HG03521 (cell line): ENCODE measurements at regions not wholly inside any gene's neighbourhood (a gene's known extent, or its start where the extent isn't known, plus 50 kb on each side); places are given as distances from the start of the nearest gene placed in this dataset.

Experiments used
- ATAC-seq: cut with Tn5 transposase; IDR thresholded peaks from one replicate; pipeline ENCODE4 v1.9.1; 2021; ENCODE audit warnings: mild to moderate bottlenecking, moderate library complexity; ENCODE audit not compliant: unreplicated experiment

GRCh38 chr5:8756498-8757084 is 789.3 kb downstream of the SEMA5A start:
- ATAC-seq: no peak

DNA sequence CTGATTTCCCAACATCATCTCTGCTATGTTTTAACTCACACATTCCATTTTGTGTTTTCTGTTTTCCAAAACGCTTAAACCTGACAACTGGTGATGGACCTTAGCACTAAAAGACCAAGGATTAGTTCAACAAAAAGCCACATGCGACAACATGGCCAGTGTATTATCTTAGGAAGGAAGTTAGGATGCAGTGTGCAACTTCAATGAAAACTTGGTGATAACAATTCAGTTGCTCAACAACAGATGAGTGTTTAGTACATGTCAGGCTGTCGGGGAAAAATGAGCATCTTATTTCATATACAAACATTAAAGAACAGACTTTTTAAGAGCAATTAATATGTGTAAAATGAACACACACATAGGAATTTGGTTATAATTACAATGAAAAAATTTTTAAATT is 780.0 kb downstream of the SEMA5A start:
- ATAC-seq: no peak

DNA sequence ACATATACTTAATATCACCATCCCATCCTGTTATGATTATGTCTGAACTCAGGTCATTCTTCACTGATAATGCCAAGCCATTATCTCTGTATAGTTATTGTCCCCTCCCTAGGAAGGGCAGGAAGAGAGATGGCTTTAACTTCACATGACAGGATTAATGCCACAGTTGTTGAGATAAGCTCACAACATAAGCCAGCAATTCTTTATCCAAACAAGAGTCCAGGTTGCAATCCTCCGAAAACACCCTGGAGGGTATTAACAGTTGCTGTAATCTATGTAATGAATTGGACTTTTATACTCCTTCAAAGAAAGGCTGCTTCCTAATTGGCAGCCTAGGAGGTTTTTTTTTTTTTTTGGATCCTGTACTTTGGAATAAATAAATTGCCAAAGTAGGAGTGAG is 779.4 kb downstream of the SEMA5A start:
- no peak for ATAC-seq

DNA sequence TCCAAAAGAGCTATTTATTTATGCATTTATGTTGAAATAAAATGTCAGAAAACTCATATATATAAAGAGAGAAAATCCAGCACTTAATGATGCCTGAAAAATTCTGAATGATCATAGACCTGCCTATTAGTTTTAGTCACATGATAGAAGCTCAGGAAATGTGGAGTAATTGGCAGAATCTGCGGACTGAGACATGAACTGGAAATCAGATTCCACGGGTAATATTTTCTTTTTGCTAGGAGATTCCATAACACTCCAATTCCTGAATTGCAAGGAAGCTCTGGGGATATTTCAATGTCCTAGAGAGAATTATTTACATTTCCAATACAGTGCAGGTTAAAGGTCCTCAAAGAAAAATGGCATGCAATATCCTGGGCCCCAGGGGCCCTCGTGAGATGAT is 778.8 kb downstream of the SEMA5A start:
- no peak for ATAC-seq

DNA sequence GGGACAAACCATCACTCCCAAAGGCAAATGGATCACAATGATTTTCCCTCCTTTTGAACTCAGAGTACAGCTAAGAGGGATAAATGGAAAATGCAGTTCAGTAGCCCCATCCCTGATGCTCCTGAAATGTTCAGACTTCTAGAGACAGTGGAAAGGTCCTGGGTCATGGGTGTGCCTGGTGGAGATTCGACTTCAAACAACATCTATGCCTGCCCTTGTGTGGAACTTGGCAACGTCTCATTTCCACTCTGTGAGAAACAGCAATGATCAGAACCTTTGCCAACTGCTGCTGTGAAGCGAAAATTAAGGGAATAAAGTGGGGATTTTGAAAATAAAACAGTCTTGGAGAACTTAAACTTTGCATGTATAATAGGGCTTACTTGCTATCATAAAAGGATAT is 778.1 kb downstream of the SEMA5A start:
- no peak for ATAC-seq

DNA sequence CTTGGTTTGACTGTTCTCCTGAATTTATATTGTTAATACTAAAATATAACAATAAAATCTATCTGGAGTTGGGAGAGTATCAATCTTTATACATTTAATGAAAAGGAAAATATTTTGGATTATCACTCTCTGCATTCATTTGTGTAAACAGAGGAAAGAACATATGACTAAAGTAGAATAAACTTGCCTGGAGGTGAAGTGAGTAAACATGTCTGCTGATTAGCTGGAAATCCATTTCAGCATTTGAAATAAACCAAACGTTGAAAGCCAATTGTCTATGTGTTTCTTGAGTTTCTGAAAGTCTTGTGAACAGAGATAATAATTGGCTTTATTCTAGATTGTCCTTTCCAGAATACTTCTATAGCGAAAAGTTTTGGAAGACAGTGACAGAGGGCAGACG is 776.2 kb downstream of the SEMA5A start:
- ATAC-seq: no peak

- no peak for ATAC-seq
Observed at GRCh38 chr5:8770431-8770830, 775.4 kb downstream of the SEMA5A start.

DNA sequence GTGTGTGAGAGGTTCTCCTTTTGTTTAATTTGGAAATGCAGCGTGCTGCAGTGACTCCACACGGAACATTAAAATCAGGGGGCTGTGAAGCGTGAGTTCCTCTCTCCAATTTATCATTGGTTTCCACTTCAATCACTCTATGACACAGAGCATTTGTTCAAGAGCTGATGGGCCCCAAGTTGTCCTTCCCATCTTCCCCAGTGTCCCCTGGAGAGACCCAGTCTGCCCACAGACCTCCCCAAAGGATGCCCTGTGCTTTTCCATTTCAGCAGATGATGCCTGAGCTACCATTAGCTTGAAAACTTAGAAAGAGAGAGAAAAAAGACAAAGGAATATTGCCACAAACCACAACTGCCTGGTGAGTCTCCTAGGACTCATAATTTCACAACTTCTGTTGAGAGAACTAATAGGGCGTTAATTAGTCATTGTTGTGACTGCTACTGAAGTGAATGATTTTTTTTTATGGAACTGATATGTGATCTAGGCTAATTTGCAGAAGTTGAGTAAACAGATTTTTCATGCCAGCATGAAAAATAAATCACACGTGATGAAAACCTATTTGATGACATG is 772.7 kb downstream of the SEMA5A start:
- no peak for ATAC-seq

DNA sequence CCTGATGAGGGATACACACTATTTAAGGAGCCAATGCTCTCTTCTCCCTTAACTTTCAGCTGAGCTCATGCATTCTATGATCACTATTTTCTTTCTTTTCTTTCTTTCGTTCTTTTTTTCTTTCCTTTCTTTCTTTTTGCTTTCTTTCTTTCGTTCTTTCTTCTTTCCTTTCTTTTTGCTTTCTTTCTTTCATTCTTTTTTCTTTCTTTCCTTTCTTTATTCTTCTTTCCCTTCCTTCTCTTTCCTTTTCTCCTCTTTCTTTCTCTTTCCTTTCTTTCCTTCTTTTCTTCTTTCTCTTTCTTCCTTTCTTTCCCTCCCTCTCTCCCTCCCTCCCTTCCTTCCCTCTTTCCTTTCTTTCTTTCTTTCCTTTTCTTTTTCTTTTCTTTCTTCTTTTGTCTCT is 761.2 kb downstream of the SEMA5A start:
- no peak for ATAC-seq

DNA sequence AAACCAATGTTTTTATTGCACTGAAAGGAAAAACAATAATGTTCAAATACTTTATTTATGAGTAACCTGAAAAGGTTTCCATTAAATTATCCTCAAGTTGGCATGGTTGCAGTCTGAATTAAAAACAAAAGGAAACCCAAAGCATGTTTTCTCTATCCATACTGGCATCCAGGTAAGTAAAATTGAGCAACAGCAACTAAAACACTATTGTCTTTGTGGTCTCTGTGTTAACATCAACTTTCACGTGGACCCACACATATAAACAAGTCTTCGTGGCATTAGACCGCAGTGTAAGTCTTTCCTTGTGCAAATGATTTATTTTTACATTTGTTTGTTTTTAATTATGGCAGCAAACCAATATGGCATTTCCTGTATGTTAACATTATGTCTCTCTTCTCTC is 757.6 kb downstream of the SEMA5A start:
- no peak for ATAC-seq

GRCh38 chr5:8805653-8806052 is 740.2 kb downstream of the SEMA5A start:
- ATAC-seq: no peak

DNA sequence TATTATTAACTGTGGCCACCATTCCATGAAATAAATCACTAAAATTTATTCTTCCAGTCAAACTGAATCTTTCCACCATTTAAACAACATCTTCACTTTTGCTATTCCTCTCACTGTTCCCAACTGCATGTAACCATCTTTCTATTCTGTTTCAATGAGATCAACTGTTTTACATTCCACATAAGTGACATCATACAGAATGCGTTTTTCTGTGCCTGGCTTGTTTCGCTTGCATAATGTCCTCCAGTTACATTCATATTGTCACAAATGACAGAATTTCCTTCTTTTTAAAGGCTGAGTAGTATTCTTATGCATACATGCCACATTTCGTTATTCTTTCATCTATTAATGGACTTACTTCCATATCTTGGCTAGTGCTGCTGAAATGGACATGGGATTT is 738.2 kb downstream of the SEMA5A start:
- no peak for ATAC-seq

DNA sequence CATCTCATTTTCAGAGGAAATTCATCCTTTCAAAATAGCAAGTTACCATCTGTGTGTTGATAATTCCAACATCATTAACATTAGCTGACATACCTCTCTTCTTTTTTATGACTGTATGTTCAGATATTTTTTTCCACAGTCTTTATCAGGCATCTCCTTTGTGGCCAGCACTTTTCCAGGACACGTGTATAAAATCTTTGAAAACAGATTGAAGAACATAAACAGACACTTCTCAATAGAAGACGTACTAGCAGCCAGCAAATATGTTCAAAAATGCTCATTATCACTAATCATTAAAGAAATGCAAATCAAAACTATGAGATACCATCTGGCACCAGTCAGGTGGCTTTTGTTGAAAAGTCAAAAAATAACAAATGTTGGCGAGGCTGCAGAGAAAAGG is 734.3 kb downstream of the SEMA5A start:
- ATAC-seq: no peak

- ATAC-seq: no peak
Observed at GRCh38 chr5:8813180-8813579, 732.7 kb downstream of the SEMA5A start.

DNA sequence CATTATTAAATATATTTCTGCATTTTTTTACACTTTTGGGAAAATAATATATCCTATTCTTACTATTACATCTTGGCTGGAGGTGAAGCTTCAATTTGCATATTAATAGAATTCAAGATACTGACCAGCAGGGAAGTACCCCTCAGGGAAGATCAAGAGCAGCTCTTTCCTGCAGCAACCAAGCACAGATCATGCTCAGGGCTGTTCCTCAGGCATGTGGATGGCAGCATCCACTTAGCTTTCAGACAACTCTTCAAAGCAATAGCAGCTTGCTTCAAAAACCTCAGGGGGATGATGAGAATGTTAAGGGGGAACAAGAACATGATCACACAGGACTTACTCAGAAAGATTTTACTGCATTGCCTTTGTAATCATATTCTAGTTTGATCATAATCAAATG is 731.8 kb downstream of the SEMA5A start:
- no peak for ATAC-seq

GRCh38 chr5:8824371-8824770 is 721.5 kb downstream of the SEMA5A start:
- no peak for ATAC-seq

DNA sequence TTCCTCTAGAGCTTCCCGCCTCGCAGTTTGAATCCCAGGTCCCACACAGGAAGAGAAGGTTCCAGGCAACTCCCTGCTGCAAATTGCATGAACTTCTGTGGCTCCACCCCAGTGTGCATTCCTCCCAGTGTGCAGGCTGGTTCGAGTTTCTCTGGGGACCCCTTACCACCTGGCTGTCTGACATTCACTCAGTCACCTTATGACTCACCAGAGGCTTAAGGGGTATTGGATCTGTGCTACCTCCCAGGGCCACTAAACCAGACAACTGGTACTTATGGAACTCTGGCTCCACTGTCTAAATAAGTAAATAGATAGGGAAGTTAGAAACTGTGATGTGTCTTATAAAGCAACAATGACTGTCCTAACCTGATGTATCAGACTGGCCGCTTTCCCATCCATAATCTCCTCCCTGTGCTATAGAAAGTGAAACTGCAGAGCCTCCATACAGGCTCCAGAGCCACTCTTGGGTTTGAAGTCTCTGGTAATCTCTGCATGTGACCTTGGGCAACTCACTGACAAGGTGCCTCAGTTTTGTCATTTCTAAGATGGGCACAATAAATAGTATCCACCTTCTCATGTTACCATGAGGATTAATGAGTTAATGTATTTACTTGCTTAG is 720.6 kb downstream of the SEMA5A start:
- no peak for ATAC-seq

- ATAC-seq: no peak
Observed at GRCh38 chr5:8826508-8826907, 719.4 kb downstream of the SEMA5A start.

- ATAC-seq: no peak
Observed at GRCh38 chr5:8827696-8828095, 718.2 kb downstream of the SEMA5A start.

DNA sequence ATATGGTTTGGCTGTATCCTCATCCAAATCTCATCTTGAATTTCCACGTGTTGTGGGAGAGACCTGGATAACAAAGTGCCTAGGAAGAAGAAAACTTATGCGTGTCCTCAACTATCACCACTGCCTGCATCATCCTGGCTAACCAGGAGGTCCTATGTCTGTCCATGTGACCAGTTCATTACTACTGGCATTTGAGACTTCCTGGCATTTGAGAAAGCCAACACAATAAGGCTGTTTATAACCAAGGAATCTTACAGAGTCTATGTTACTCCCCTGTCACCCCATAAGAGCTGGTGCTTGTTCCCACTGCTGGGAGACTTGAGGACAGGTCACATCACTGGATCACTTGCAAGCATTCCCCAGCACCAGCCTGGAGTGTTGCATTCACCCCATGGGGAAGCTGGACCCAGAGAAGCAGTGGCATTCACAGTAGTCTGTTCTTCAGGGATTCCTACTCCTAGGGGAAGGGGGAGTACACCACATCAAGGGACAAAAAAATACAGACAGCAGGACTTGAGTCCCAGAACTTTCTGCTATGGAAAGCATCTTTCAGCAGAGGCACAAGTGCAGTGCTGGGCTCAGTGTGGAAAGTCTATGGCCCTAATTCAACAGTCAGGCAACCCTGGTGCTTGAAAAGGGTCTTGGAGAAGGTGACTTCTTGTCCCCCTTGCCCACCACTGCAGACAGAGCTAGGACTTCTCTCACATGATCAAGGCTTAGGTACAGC is 717.1 kb downstream of the SEMA5A start:
- ATAC-seq: no peak

DNA sequence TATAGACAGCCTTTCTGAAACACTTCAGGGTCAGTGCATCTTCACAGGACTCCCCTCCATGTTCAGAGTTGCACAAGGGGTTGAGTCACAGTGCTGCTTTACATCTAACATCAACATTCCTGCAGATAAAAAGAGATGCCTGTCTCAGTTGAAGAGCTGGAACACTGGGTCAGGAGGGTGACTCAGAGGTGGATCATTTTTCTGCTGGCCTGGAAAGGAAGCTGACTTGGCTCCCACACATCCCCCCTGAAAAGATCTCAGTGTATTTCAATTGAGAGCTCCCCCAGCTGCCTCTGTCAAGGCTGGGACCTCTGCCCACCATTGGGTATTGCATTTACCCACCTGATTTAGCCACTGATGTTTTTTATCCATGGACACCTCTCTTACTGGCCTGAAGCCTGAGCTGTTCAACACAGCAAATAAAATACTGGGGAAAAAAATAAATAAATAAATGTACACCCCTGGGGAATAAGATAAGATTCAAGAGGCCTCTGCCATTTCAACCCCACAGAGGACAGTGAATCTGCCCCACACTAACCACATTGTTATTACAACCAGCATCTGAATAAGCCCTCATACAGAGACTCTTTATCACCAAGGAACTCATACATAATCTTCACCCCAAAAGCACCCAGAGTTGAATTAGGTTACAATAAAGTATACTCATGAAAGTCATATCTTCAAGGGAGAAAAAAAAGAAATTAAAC is 716.4 kb downstream of the SEMA5A start:
- no peak for ATAC-seq

- no peak for ATAC-seq
Observed at GRCh38 chr5:8831251-8831650, 714.6 kb downstream of the SEMA5A start.
